ENCODE measurements at regions not wholly inside any gene's neighbourhood (a gene's known extent, or its start where the extent isn't known, plus 50 kb on each side); places are given as distances from the start of the nearest gene placed in this dataset.
A peak's percentile ranks its signal among the peaks of the same experiment; 100 is the strongest.

DNA sequence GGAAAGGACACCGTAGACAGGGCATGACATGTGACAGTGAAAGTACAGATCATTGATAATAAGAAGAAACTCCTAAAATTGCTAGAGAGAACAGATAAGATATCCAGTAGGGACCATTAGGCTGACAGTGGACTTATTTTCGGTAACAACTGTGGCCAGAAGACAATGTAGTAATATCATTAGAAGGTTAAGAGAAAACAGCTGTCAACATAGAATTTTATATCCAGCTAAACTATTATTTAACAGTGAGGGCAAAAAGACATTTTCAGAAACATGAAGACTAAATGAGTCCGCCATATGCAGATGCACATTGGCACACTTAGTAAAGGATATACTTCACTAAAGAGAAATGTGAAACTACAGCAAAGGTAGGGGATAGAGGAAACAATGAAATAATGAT, 95.4 kb upstream of the GUCA2B start:
- H3K4me3 Mint-ChIP-seq = no peak overlapping the region
- Histone ChIP-seq H3K4me3 (ENCODE audit: control insufficient read depth in 1 of 2, extremely low read depth in 1 of 2, low read length in 1 of 2) (no peak overlapping the region), H3K27ac (ENCODE audit: low read length) (no peak overlapping the region), H3K9me3 (peaks cover 3% of the 10 kb centered on the region), H3K27me3 (replicated peaks in 1 of 2; ENCODE audit: control insufficient read depth in 2 of 2, extremely low read depth in 1 of 2, insufficient read depth in 2 of 2, low read length in 1 of 2) (peaks cover 0 to 10% of the 10 kb centered on the region in 2 experiments), H3K4me1 (ENCODE audit: control insufficient read depth in 1 of 2, extremely low read depth in 1 of 2, insufficient read depth in 2 of 2, low read length in 2 of 2) (peaks cover 0 to 6% of the 10 kb centered on the region in 2 experiments), H3K36me3 (ENCODE audit: control insufficient read depth in 2 of 2, extremely low read depth in 1 of 2, insufficient read depth in 1 of 2, low read length in 1 of 2) (no peaks in the 10 kb centered on the region)
- DNase-seq (no peak), ATAC-seq (replicated peaks in 1 of 4) (no peak)
- peaks cover 5 to 21% (median 15%) of the 10 kb centered on the region in 3 donors for H3K4me1 Mint-ChIP-seq
- H3K9me3 Mint-ChIP-seq = peaks cover 7 to 14% (median 11%) of the 10 kb centered on the region in 3 donors
- ChIA-PET CTCF (no interaction called here), POLR2A (no interaction called here)
- H3K27me3 Mint-ChIP-seq = peaks cover 55 to 58% of the 10 kb centered on the region in 2 donors
- H3K27ac Mint-ChIP-seq = no peak overlapping the region
- H3K36me3 Mint-ChIP-seq = peaks cover 4% of the 10 kb centered on the region
- WGBS (ENCODE audit: insufficient coverage) = 100% methylated on average over 1 of the region's 3 CpGs

- ATAC-seq (replicated peaks in 1 of 4) = no peak
- ChIA-PET CTCF (no interaction called here), POLR2A (interaction anchor here in 1 of 2 donors (0.6 kb wide), 1 partner anchor 21 kb away, joined by 3 read pairs; no protein-coding TSS in a partner anchor)
- Histone ChIP-seq H3K27ac (ENCODE audit: low read length) (no peak overlapping the region), H3K27me3 (replicated peaks in 1 of 2; ENCODE audit: control insufficient read depth in 2 of 2, extremely low read depth in 1 of 2, insufficient read depth in 2 of 2, low read length in 1 of 2) (peaks cover 0 to 10% of the 10 kb centered on the region in 2 experiments), H3K4me1 (ENCODE audit: control insufficient read depth in 1 of 2, extremely low read depth in 1 of 2, insufficient read depth in 2 of 2, low read length in 2 of 2) (peaks cover 0 to 8% of the 10 kb centered on the region in 2 experiments), H3K36me3 (ENCODE audit: control insufficient read depth in 2 of 2, extremely low read depth in 1 of 2, insufficient read depth in 1 of 2, low read length in 1 of 2) (no peaks in the 10 kb centered on the region), H3K9me3 (peaks cover 3% of the 10 kb centered on the region), H3K4me3 (ENCODE audit: control insufficient read depth in 1 of 2, extremely low read depth in 1 of 2, low read length in 1 of 2) (no peak overlapping the region)
- peaks cover 7 to 14% (median 11%) of the 10 kb centered on the region in 3 donors for H3K9me3 Mint-ChIP-seq
- no peak overlapping the region for H3K4me3 Mint-ChIP-seq
- H3K27me3 Mint-ChIP-seq = peaks cover 55 to 56% of the 10 kb centered on the region in 2 donors
- peaks cover 10 to 31% (median 23%) of the 10 kb centered on the region in 3 donors for H3K4me1 Mint-ChIP-seq
- H3K36me3 Mint-ChIP-seq = peaks cover 4% of the 10 kb centered on the region
- no peak for DNase-seq
- H3K27ac Mint-ChIP-seq = no peak overlapping the region
Measured at GRCh38 chr1:42056460-42056859, 96.8 kb upstream of the GUCA2B start.

- peaks cover 4% of the 10 kb centered on the region for H3K36me3 Mint-ChIP-seq
- ChIA-PET POLR2A (no interaction called here), CTCF (no interaction called here)
- Histone ChIP-seq H3K4me1 (ENCODE audit: control insufficient read depth in 1 of 2, extremely low read depth in 1 of 2, insufficient read depth in 2 of 2, low read length in 2 of 2) (peaks cover 0 to 8% of the 10 kb centered on the region in 2 experiments), H3K27me3 (replicated peaks in 1 of 2; ENCODE audit: control insufficient read depth in 2 of 2, extremely low read depth in 1 of 2, insufficient read depth in 2 of 2, low read length in 1 of 2) (peaks cover 0 to 15% of the 10 kb centered on the region in 2 experiments), H3K4me3 (ENCODE audit: control insufficient read depth in 1 of 2, extremely low read depth in 1 of 2, low read length in 1 of 2) (no peak overlapping the region), H3K27ac (ENCODE audit: low read length) (no peak overlapping the region), H3K9me3 (peaks cover 3% of the 10 kb centered on the region), H3K36me3 (ENCODE audit: control insufficient read depth in 2 of 2, extremely low read depth in 1 of 2, insufficient read depth in 1 of 2, low read length in 1 of 2) (no peaks in the 10 kb centered on the region)
- DNase-seq (no peak), ATAC-seq (replicated peaks in 1 of 4) (no peak)
- H3K4me1 Mint-ChIP-seq = peaks cover 10 to 35% (median 23%) of the 10 kb centered on the region in 3 donors
- no CpG with 5 or more reads among the region's 1 CpG for WGBS (ENCODE audit: insufficient coverage)
- H3K27me3 Mint-ChIP-seq = peaks cover 57 to 61% of the 10 kb centered on the region in 2 donors
- H3K4me3 Mint-ChIP-seq = no peak overlapping the region
- H3K9me3 Mint-ChIP-seq = peaks cover 7 to 14% (median 11%) of the 10 kb centered on the region in 3 donors
- H3K27ac Mint-ChIP-seq = no peak overlapping the region
Measured at GRCh38 chr1:42055061-42055460, 98.1 kb upstream of the GUCA2B start.

GRCh38 chr1:42052072-42052699, 101.0 kb upstream of the GUCA2B start:
- no peaks in the 10 kb centered on the region for H3K36me3 ChIP-seq (ENCODE audit: control insufficient read depth in 2 of 2, extremely low read depth in 1 of 2, insufficient read depth in 1 of 2, low read length in 1 of 2)
- peaks cover 10 to 31% (median 16%) of the 10 kb centered on the region in 3 donors for H3K4me1 Mint-ChIP-seq
- no peak for DNase-seq
- 65% methylated on average over 2 of the region's 5 CpGs for WGBS (ENCODE audit: insufficient coverage)
- H3K36me3 Mint-ChIP-seq = no peaks in the 10 kb centered on the region
- ChIA-PET POLR2A (no interaction called here), CTCF (no interaction called here)
- no peaks in the 10 kb centered on the region for H3K9me3 ChIP-seq
- H3K27me3 ChIP-seq (replicated peaks in 1 of 2; ENCODE audit: control insufficient read depth in 2 of 2, extremely low read depth in 1 of 2, insufficient read depth in 2 of 2, low read length in 1 of 2) = peaks cover 0 to 21% of the 10 kb centered on the region in 2 experiments
- H3K4me3 Mint-ChIP-seq = peak overlapping the region in 1 of 3 donors; percentile 3
- H3K4me1 ChIP-seq (ENCODE audit: control insufficient read depth in 1 of 2, extremely low read depth in 1 of 2, insufficient read depth in 2 of 2, low read length in 2 of 2) = peaks cover 0 to 8% of the 10 kb centered on the region in 2 experiments
- no peak overlapping the region for H3K4me3 ChIP-seq (ENCODE audit: control insufficient read depth in 1 of 2, extremely low read depth in 1 of 2, low read length in 1 of 2)
- H3K27me3 Mint-ChIP-seq = peaks cover 67 to 68% of the 10 kb centered on the region in 2 donors
- H3K9me3 Mint-ChIP-seq = peaks cover 0 to 5% (median 3%) of the 10 kb centered on the region in 3 donors
- ATAC-seq (replicated peaks in 1 of 4) = no peak
- H3K27ac Mint-ChIP-seq = no peak overlapping the region
- no peak overlapping the region for H3K27ac ChIP-seq (ENCODE audit: low read length)

GRCh38 chr1:42047508-42047880, 105.7 kb upstream of the GUCA2B start:
- Histone ChIP-seq H3K27me3 (replicated peaks in 1 of 2; ENCODE audit: control insufficient read depth in 2 of 2, extremely low read depth in 1 of 2, insufficient read depth in 2 of 2, low read length in 1 of 2) (peaks cover 0 to 19% of the 10 kb centered on the region in 2 experiments), H3K9me3 (no peaks in the 10 kb centered on the region), H3K27ac (ENCODE audit: low read length) (no peak overlapping the region), H3K4me3 (ENCODE audit: control insufficient read depth in 1 of 2, extremely low read depth in 1 of 2, low read length in 1 of 2) (no peak overlapping the region), H3K4me1 (ENCODE audit: control insufficient read depth in 1 of 2, extremely low read depth in 1 of 2, insufficient read depth in 2 of 2, low read length in 2 of 2) (no peaks in the 10 kb centered on the region), H3K36me3 (ENCODE audit: control insufficient read depth in 2 of 2, extremely low read depth in 1 of 2, insufficient read depth in 1 of 2, low read length in 1 of 2) (no peaks in the 10 kb centered on the region)
- Mint-ChIP-seq H3K36me3 (no peaks in the 10 kb centered on the region), H3K27ac (no peak overlapping the region), H3K27me3 (peaks cover 39 to 44% of the 10 kb centered on the region in 2 donors), H3K9me3 (no peaks in the 10 kb centered on the region), H3K4me3 (no peak overlapping the region), H3K4me1 (peaks cover 2 to 12% (median 5%) of the 10 kb centered on the region in 3 donors)
- CTCF ChIA-PET = no interaction called here
- POLR2A ChIA-PET = no interaction called here
- DNase-seq (no peak), ATAC-seq (replicated peaks in 1 of 4) (no peak)
- no CpG with 5 or more reads among the region's 1 CpG for WGBS (ENCODE audit: insufficient coverage)

DNA sequence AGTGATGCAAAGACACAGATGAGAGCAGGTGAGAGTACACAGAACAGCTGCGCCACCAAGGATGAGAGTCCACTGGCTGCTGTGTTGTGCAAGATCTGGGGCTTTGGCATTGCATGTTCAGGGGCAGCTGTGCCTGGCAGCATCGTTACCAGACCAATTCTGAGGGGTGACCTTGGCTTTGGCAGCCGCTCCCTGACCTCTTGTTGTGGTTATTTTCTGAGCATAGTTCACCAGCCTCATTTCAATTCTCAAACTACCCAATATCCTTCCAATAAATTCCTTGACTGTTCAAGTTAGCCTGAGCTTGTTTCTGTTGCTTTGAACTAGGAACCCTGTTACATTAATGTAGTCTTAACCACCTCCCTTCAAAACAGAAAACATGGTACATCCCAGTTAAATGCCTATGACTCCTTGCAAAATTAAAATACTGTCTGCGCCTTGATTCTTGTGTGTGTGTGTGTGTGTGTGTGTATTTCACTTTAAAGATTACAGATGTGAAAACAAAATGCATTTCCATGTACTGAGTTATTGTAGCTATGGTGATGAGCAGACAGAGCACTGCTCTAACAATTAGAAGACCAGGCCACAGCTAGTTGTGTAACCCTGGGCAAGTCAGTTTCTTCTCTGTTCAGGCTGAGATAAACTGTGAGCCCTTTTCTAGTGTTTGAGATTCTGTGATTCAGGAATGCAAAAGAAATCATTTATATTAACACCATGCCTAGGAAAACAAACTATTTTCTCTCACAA, 106.3 kb upstream of the GUCA2B start:
- Mint-ChIP-seq H3K36me3 (no peaks in the 10 kb centered on the region), H3K27ac (no peak overlapping the region), H3K4me3 (no peak overlapping the region), H3K9me3 (no peaks in the 10 kb centered on the region), H3K4me1 (peaks cover 0 to 7% (median 0%) of the 10 kb centered on the region in 3 donors), H3K27me3 (peaks cover 34 to 40% of the 10 kb centered on the region in 2 donors)
- Histone ChIP-seq H3K36me3 (ENCODE audit: control insufficient read depth in 2 of 2, extremely low read depth in 1 of 2, insufficient read depth in 1 of 2, low read length in 1 of 2) (no peaks in the 10 kb centered on the region), H3K4me1 (ENCODE audit: control insufficient read depth in 1 of 2, extremely low read depth in 1 of 2, insufficient read depth in 2 of 2, low read length in 2 of 2) (no peaks in the 10 kb centered on the region), H3K9me3 (no peaks in the 10 kb centered on the region), H3K4me3 (ENCODE audit: control insufficient read depth in 1 of 2, extremely low read depth in 1 of 2, low read length in 1 of 2) (no peak overlapping the region), H3K27me3 (replicated peaks in 1 of 2; ENCODE audit: control insufficient read depth in 2 of 2, extremely low read depth in 1 of 2, insufficient read depth in 2 of 2, low read length in 1 of 2) (peaks cover 0 to 19% of the 10 kb centered on the region in 2 experiments), H3K27ac (ENCODE audit: low read length) (no peak overlapping the region)
- 89% methylated on average over 2 of the region's 4 CpGs for WGBS (ENCODE audit: insufficient coverage)
- CTCF ChIA-PET = interaction anchor here (0.5 kb wide), 2 partner anchors 179 to 693 kb away, joined by 3 read pairs; no protein-coding TSS in a partner anchor
- DNase-seq (no peak), ATAC-seq (replicated peaks in 1 of 4) (no peak)
- POLR2A ChIA-PET = no interaction called here

Measured in T-cell (primary cell).